ENCODE measurements at regions not wholly inside any gene's neighbourhood (a gene's known extent, or its start where the extent isn't known, plus 50 kb on each side); places are given as distances from the start of the nearest gene placed in this dataset.

GRCh38 chr7:155217634-155218033 is 80.0 kb upstream of the INSIG1 start:
- no peak for TF ChIP-seq CTCF (IDR thresholded peaks at IDR 0.05)
- TF ChIP-seq POLR2A (IDR thresholded peaks at IDR 0.05), result no peak
- H3K4me3 ChIP-seq (ENCODE audit: low read depth, poor library complexity, severe bottlenecking), result no peak overlapping the region
- DNase-seq (ENCODE audit: low spot score in 2 of 2), result peak in 1 of 2 donors; percentile 15
- intact Hi-C loops (cut with DNase I; ENCODE audit: low total_unique reads), result no loop called here
- WGBS, 2 donors, result 73 to 85% methylated on average over 2 of the region's 2 CpGs

GRCh38 chr7:155218276-155219153 is 79.2 kb upstream of the INSIG1 start:
- H3K4me3 ChIP-seq (ENCODE audit: low read depth, poor library complexity, severe bottlenecking), result no peak overlapping the region
- no peak for TF ChIP-seq POLR2A (IDR thresholded peaks at IDR 0.05)
- no peak for TF ChIP-seq CTCF (IDR thresholded peaks at IDR 0.05)
- peak in 1 of 2 donors; percentile 73 for DNase-seq (ENCODE audit: low spot score in 2 of 2)
- WGBS, 2 donors, result 84 to 87% methylated on average over 19 to 20 of the region's 20 CpGs
- intact Hi-C loops (cut with DNase I; ENCODE audit: low total_unique reads), result no loop called here

- WGBS, 2 donors, result 90 to 93% methylated on average over 15 of the region's 15 CpGs
- no peak overlapping the region for H3K4me3 ChIP-seq (ENCODE audit: low read depth, poor library complexity, severe bottlenecking)
- TF ChIP-seq POLR2A (IDR thresholded peaks at IDR 0.05) (no peak), CTCF (IDR thresholded peaks at IDR 0.05) (no peak)
- intact Hi-C loops (cut with DNase I; ENCODE audit: low total_unique reads), result no loop called here
- peak in 1 of 2 donors; percentile 63 for DNase-seq (ENCODE audit: low spot score in 2 of 2)
Measured at GRCh38 chr7:155219154-155219531, 78.5 kb upstream of the INSIG1 start.

GRCh38 chr7:155219947-155220769 is 77.5 kb upstream of the INSIG1 start:
- intact Hi-C loops (cut with DNase I; ENCODE audit: low total_unique reads), result no loop called here
- no peak overlapping the region for H3K4me3 ChIP-seq (ENCODE audit: low read depth, poor library complexity, severe bottlenecking)
- DNase-seq (ENCODE audit: low spot score in 2 of 2), result peak in 1 of 2 donors; percentile 81
- 75 to 82% methylated on average over 13 of the region's 18 CpGs for WGBS, 2 donors
- TF ChIP-seq CTCF (IDR thresholded peaks at IDR 0.05) (no peak), POLR2A (IDR thresholded peaks at IDR 0.05) (no peak)

- DNase-seq (ENCODE audit: low spot score in 2 of 2), result no peak
- WGBS, 2 donors, result 82% methylated on average over 5 of the region's 5 CpGs
- intact Hi-C loops (cut with DNase I; ENCODE audit: low total_unique reads), result no loop called here
- H3K4me3 ChIP-seq (ENCODE audit: low read depth, poor library complexity, severe bottlenecking), result no peak overlapping the region
- TF ChIP-seq POLR2A (IDR thresholded peaks at IDR 0.05) (no peak), CTCF (IDR thresholded peaks at IDR 0.05) (no peak)
Measured at GRCh38 chr7:155220903-155221302, 76.8 kb upstream of the INSIG1 start.

All from lower leg skin (tissue), 4 donors.